ENCODE measurements at regions not wholly inside any gene's neighbourhood (a gene's known extent, or its start where the extent isn't known, plus 50 kb on each side); places are given as distances from the start of the nearest gene placed in this dataset.
"Not testable (repeated sequence)": the region's sequence is repeated elsewhere in the genome, so short reads cannot be mapped to it uniquely, and the experiment has no call there.

GRCh38 chr6:77332915-77333623 is 130.2 kb downstream of the HTR1B start:
- in situ Hi-C loops (cut with HindIII; ENCODE audit: low pct_ligation_motif_present, low pct_unique_long_range_greater_than_20kb, low sequenced_read_pairs): no loop called here
- DNase-seq: no peak

DNA sequence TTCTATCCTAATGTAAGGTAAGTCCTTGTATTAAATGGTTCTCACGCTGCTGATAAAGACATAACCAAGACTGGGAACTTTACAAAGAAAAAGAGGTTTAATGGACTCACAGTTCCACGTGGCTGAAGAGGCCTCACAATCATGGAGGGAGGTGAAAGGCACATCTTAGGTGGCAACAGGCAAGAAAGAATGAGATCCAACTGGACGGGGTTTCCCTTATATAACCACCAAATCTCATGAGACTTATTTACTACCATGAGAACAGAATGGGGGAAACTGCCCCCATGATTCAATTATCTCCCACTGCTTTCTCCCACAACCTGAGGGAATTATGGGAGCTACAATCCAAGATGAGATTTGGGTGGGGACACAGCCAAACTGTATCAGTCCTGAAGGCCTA is 136.6 kb downstream of the HTR1B start:
- DNase-seq: no peak
- in situ Hi-C loops (cut with HindIII; ENCODE audit: low pct_ligation_motif_present, low pct_unique_long_range_greater_than_20kb, low sequenced_read_pairs): no loop called here

GRCh38 chr6:77326029-77326428 is 137.3 kb downstream of the HTR1B start:
- in situ Hi-C loops (cut with HindIII; ENCODE audit: low pct_ligation_motif_present, low pct_unique_long_range_greater_than_20kb, low sequenced_read_pairs): no loop called here
- DNase-seq: no peak

DNA sequence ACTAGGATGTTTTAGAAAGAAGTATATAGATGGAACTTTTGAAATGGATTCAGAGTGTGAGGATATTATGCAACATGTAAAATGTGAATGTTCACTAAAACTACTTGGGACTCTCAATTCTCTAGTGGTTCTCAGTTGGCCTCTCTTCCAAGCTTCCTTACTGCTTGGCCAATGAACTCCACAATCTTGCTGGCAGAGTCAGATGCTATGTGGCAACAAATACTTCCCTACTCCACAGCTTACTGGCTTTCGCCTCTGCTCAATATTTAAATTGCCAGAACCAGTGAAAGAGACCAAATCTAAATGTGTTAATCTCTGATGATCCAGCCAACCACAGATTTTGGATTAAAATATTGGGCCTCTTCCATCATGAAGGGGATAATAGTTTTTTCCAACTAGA is 138.4 kb downstream of the HTR1B start:
- in situ Hi-C loops (cut with HindIII; ENCODE audit: low pct_ligation_motif_present, low pct_unique_long_range_greater_than_20kb, low sequenced_read_pairs): no loop called here
- DNase-seq: no peak

- in situ Hi-C loops (cut with HindIII; ENCODE audit: low pct_ligation_motif_present, low pct_unique_long_range_greater_than_20kb, low sequenced_read_pairs): no loop called here
- no peak for DNase-seq
Observed at GRCh38 chr6:77322604-77323003, 140.7 kb downstream of the HTR1B start.

DNA sequence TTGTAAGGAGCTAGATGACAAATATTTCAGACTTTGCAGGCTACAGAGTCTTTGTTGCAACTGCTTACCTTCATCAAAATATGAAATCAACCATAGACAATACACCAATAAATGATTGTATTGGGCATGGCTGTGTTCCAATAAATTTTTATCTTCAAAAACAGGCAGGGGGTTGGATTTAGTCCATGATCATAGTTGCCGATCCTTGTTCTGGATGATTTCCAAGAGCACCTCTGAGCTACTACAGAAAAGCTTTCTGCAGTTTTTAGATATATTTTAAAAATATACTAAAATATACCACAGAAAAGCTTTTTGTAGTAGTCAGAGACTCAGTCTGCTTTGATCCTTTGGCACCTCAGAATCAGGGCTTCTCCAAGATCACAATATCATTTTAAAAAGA is 145.0 kb downstream of the HTR1B start:
- DNase-seq: no peak
- in situ Hi-C loops (cut with HindIII; ENCODE audit: low pct_ligation_motif_present, low pct_unique_long_range_greater_than_20kb, low sequenced_read_pairs): no loop called here

DNA sequence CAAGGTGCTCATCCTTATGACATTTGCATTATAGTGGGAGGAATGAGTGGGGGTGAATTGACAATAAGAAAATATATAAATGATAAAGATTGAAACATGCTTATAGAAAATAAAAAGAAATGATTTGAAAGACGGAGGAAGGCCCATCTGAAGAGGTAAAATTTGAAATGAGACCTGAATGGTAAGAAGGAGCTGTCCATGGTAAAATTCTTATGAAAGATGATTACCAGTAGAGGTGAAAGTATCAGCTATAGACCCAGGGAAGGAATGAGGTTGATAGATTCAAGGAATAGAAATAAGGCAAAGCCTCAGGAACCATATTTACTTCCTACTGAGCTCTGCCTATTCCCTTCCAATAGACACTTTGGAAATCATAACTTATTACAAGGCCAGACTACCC is 149.7 kb downstream of the HTR1B start:
- DNase-seq: no peak
- in situ Hi-C loops (cut with HindIII; ENCODE audit: low pct_ligation_motif_present, low pct_unique_long_range_greater_than_20kb, low sequenced_read_pairs): no loop called here

DNA sequence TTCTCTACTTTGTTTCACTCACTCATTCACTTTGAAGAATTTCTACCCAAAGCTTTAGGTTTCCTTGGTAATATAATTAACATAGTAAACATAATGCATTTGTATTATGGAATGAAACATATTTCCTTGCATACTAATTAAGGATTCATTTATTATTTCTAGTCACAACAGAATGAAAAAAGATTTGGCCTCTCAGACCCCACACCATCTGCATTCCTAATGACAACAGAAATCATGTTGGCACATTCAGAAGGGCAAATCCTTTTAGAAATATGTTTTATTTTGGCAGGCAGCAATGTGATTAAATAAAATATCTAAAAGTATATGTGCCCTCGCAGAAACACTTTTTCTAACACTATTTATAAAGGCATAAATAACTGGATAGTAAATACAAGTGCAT is 163.4 kb downstream of the HTR1B start:
- no peak for DNase-seq
- in situ Hi-C loops (cut with HindIII; ENCODE audit: low pct_ligation_motif_present, low pct_unique_long_range_greater_than_20kb, low sequenced_read_pairs): no loop called here

DNA sequence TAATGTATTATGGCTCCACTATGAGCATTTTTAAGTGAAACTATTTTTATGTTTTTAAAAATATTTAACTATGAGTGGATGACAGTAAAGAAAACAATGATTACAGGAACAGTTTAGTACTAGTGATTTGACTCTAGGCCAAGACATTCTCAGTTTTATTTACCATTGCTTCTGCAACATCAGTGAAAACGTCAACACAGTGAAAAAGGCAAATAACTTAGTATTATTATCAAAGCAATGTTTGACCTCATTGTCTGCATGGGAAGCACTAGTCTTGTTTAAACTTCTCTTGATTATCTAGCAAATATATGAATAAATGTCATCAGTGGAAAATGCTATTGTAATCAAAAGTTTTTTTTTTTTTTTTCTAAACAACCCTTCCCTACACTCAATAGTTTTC is 165.0 kb downstream of the HTR1B start:
- no peak for DNase-seq
- in situ Hi-C loops (cut with HindIII; ENCODE audit: low pct_ligation_motif_present, low pct_unique_long_range_greater_than_20kb, low sequenced_read_pairs): no loop called here

- DNase-seq: peak; percentile 39
Observed at GRCh38 chr6:77292564-77293546, 170.4 kb downstream of the HTR1B start.

GRCh38 chr6:77290798-77291197 is 172.5 kb downstream of the HTR1B start:
- in situ Hi-C loops (cut with HindIII; ENCODE audit: low pct_ligation_motif_present, low pct_unique_long_range_greater_than_20kb, low sequenced_read_pairs): no loop called here
- no peak for DNase-seq

More at GRCh38 chr6:77292564-77293546, 170.4 kb downstream of the HTR1B start:
- in situ Hi-C loops (cut with HindIII; ENCODE audit: low pct_ligation_motif_present, low pct_unique_long_range_greater_than_20kb, low sequenced_read_pairs): no loop called here

DNA sequence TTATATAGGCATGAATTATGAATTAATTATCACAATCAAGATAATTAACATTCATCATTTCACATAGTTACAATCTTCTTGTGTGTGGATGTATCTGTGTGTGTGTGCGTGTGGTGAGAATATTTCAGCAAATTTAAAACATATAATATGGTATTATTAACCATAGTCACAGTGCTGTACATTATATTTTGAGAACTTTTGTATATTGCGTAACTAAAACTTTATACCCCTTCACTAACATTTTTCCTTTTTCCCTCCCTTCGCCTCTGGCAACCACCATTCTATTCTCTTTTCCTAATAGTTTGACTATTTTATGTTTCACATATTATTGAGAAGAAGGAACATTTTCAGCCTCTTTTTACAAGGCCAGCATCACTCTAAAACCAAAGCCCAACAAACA is 176.8 kb downstream of the HTR1B start:
- in situ Hi-C loops (cut with HindIII; ENCODE audit: low pct_ligation_motif_present, low pct_unique_long_range_greater_than_20kb, low sequenced_read_pairs): no loop called here
- DNase-seq: no peak

- DNase-seq: no peak
- in situ Hi-C loops (cut with HindIII; ENCODE audit: low pct_ligation_motif_present, low pct_unique_long_range_greater_than_20kb, low sequenced_read_pairs): no loop called here
Observed at GRCh38 chr6:77273929-77274328, 189.4 kb downstream of the HTR1B start.

GRCh38 chr6:77264970-77265369 is 198.3 kb downstream of the HTR1B start:
- no peak for DNase-seq
- in situ Hi-C loops (cut with HindIII; ENCODE audit: low pct_ligation_motif_present, low pct_unique_long_range_greater_than_20kb, low sequenced_read_pairs): no loop called here

DNA sequence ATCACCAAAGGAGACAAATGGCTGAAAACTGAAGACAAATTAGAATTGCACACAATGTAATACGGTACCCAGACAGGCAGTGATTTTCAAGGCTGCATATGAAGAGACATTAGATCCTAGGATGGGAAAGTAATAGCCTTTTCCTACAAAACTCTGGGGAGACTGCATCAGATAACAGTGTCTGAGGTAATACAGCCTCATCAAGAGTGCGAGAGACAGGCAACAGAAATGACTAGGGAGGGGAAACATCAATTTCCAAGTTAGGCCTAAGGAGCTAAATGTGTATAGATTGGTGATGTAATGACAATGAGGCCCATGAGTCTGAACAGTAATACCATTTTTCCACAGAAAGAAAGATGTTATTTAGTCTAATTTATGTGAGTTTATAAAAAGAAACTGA is 200.3 kb downstream of the HTR1B start:
- in situ Hi-C loops (cut with HindIII; ENCODE audit: low pct_ligation_motif_present, low pct_unique_long_range_greater_than_20kb, low sequenced_read_pairs): no loop called here
- no peak for DNase-seq

GRCh38 chr6:77251801-77252200 is 211.5 kb downstream of the HTR1B start:
- DNase-seq: not testable (repeated sequence)

GRCh38 chr6:77249560-77249959 is 213.7 kb downstream of the HTR1B start:
- DNase-seq: no peak
- in situ Hi-C loops (cut with HindIII; ENCODE audit: low pct_ligation_motif_present, low pct_unique_long_range_greater_than_20kb, low sequenced_read_pairs): no loop called here

More at GRCh38 chr6:77251801-77252200, 211.5 kb downstream of the HTR1B start:
- in situ Hi-C loops (cut with HindIII; ENCODE audit: low pct_ligation_motif_present, low pct_unique_long_range_greater_than_20kb, low sequenced_read_pairs): not testable (repeated sequence)

GRCh38 chr6:77245026-77245425 is 218.3 kb downstream of the HTR1B start:
- in situ Hi-C loops (cut with HindIII; ENCODE audit: low pct_ligation_motif_present, low pct_unique_long_range_greater_than_20kb, low sequenced_read_pairs): no loop called here
- DNase-seq: no peak

DNA sequence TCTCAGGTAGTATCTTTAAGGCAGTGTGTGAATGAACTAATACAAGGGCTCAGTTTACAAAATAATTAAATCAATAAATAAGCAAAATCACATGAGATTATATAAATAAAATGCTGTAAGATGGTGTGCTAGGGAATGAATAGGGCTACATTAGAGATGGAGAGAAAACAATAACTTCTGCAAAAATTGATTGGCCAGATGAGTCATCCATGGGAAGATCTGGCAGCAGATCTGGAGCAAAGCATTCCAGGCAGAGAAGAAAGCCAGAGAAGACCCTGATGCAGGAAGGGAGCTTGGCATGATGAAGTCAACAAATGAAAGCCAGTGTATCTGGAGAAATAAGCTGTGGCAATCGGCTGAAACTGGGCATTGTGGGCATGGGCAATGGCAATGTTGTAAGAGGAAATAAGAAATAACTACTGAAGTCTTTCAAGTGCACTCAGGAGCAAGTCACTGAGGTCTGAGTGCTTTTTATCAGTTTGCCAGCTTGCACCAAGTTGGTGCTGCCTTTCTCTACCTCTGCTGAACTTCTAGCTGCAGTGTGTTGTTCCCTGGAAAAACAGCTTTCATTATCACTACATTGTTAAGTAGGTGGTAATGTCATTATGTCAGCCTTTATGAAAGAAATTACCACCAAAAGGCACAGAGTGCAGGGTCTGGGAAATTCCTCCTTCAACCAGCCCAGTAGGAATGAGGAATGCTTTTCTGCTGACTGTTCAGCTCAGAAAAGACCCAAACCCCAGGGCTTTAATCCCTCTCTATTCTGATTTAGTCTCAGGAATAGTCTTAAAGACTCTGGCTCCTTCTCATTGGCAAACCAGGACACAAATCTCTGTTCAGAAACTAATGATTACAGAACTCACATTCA is 231.6 kb downstream of the HTR1B start:
- in situ Hi-C loops (cut with HindIII; ENCODE audit: low pct_ligation_motif_present, low pct_unique_long_range_greater_than_20kb, low sequenced_read_pairs): no loop called here
- no peak for DNase-seq
